Caco-2 (cell line): ENCODE measurements at regions not wholly inside any gene's neighbourhood (a gene's known extent, or its start where the extent isn't known, plus 50 kb on each side); places are given as distances from the start of the nearest gene placed in this dataset.

Experiments used
- BruUV-seq: library from RNA; stranded (reverse); fragments of 400-500 nt; replicated peaks from 2 replicates; lab custom pipeline; 2021; lab: Mats Ljungman, UMichigan
- CTCF ChIA-PET: fragments of 300-600 bp; sonication (Branson Sonifier 250); formaldehyde crosslinking; loops from one replicate; lab custom pipeline; 2022; ENCODE audit warnings: antibody characterized with exemption; lab: Charles Lee
- POLR2A ChIA-PET: fragments of 300-600 bp; sonication (Branson Sonifier 250); formaldehyde crosslinking; loops from one replicate; lab custom pipeline; 2022; ENCODE audit warnings: antibody characterized with exemption; lab: Charles Lee
- DNase-seq, 2 experiments: peaks; one replicate each; pipeline versions ENCODE4 v3.0.0 to v3.0.0-alpha.2; 2020 to 2022
- H3K27me3 ChIP-seq: replicated peaks from 2 replicates; pipeline ENCODE4 v1.6.0; 2011; ENCODE audit warnings: low read length; ENCODE audit not compliant: control insufficient read depth, insufficient read depth
- H3K36me3 ChIP-seq: 2 replicates; pipeline ENCODE4 v1.5.1; 2011; ENCODE audit warnings: low read length; ENCODE audit not compliant: control insufficient read depth, insufficient read depth
- H3K4me1 ChIP-seq: fragments of 250-450 bp; sonication (Bioruptor Pico); 2 replicates; pipeline ENCODE4 v1.5.1; 2020; ENCODE audit warnings: mild to moderate bottlenecking
- H3K4me3 ChIP-seq: 2 replicates; pipeline ENCODE4 v1.5.1; 2011; ENCODE audit warnings: low read depth, mild to moderate bottlenecking, control low read depth, low read length
- H3K9me3 ChIP-seq: fragments of 250-450 bp; sonication (Bioruptor Pico); 2 replicates; pipeline ENCODE4 v1.5.1; 2020; ENCODE audit warnings: mild to moderate bottlenecking, moderate library complexity
- H3K27ac Mint-ChIP-seq: one replicate; pipeline ENCODE4 v1.8.0; 2022; ENCODE audit warnings: mixed read lengths; ENCODE audit not compliant: unreplicated experiment
- H3K27me3 Mint-ChIP-seq: one replicate; pipeline ENCODE4 v1.8.0; 2022; ENCODE audit warnings: mixed read lengths; ENCODE audit not compliant: insufficient read depth, unreplicated experiment
- H3K36me3 Mint-ChIP-seq: one replicate; pipeline ENCODE4 v1.8.0; 2022; ENCODE audit warnings: mild to moderate bottlenecking, mixed read lengths; ENCODE audit not compliant: insufficient read depth, unreplicated experiment
- H3K4me1 Mint-ChIP-seq: one replicate; pipeline ENCODE4 v1.8.0; 2022; ENCODE audit warnings: low read depth, mixed read lengths; ENCODE audit not compliant: unreplicated experiment
- H3K4me3 Mint-ChIP-seq: one replicate; pipeline ENCODE4 v1.8.0; 2022; ENCODE audit warnings: mild to moderate bottlenecking, moderate library complexity, mixed read lengths; ENCODE audit not compliant: unreplicated experiment
- H3K9me3 Mint-ChIP-seq: one replicate; pipeline ENCODE4 v1.8.0; 2022; ENCODE audit warnings: mixed read lengths; ENCODE audit not compliant: unreplicated experiment
- intact Hi-C: fragments of 100-400 bp; cut with micrococcal nuclease; formaldehyde crosslinking; loops from one replicate; pipeline ENCODE4 v1.10.0; 2022; ENCODE audit not compliant: unreplicated experiment
- TF ChIP-seq, protein P1 (sequence below), 2 experiments: fragments of 200-600 bp in 1 of 2; IDR thresholded peaks; 1 replicate in 1 of 2; 2 replicates in 1 of 2; pipeline versions ENCODE4 v1.5.1 to v1.8.0; 2011 to 2022; ENCODE audit warnings: antibody characterized with exemption in 1 of 2, control low read depth in 1 of 2, inconsistent platforms in 1 of 2, low read depth in 1 of 2, low read length in 1 of 2, mild to moderate bottlenecking in 1 of 2, moderate library complexity in 1 of 2; ENCODE audit not compliant: insufficient read depth in 1 of 2, severe bottlenecking in 1 of 2, unreplicated experiment in 1 of 2

GRCh38 chr11:11769362-11769761, 72.4 kb upstream of the USP47 start:
- Mint-ChIP-seq H3K27me3 (peaks cover 19% of the 10 kb centered on the region), H3K36me3 (no peaks in the 10 kb centered on the region), H3K27ac (no peak overlapping the region), H3K4me1 (no peaks in the 10 kb centered on the region), H3K4me3 (no peak overlapping the region), H3K9me3 (no peaks in the 10 kb centered on the region)
- ChIA-PET POLR2A (no interaction called here), CTCF (no interaction called here)
- Histone ChIP-seq H3K36me3 (no peaks in the 10 kb centered on the region), H3K4me3 (no peak overlapping the region), H3K27me3 (no peaks in the 10 kb centered on the region), H3K4me1 (no peaks in the 10 kb centered on the region), H3K9me3 (no peaks in the 10 kb centered on the region)
- intact Hi-C loops: no loop called here
- no peak for DNase-seq
- BruUV-seq: no TSS peak
- TF ChIP-seq, protein P1, sequence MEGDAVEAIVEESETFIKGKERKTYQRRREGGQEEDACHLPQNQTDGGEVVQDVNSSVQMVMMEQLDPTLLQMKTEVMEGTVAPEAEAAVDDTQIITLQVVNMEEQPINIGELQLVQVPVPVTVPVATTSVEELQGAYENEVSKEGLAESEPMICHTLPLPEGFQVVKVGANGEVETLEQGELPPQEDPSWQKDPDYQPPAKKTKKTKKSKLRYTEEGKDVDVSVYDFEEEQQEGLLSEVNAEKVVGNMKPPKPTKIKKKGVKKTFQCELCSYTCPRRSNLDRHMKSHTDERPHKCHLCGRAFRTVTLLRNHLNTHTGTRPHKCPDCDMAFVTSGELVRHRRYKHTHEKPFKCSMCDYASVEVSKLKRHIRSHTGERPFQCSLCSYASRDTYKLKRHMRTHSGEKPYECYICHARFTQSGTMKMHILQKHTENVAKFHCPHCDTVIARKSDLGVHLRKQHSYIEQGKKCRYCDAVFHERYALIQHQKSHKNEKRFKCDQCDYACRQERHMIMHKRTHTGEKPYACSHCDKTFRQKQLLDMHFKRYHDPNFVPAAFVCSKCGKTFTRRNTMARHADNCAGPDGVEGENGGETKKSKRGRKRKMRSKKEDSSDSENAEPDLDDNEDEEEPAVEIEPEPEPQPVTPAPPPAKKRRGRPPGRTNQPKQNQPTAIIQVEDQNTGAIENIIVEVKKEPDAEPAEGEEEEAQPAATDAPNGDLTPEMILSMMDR (IDR thresholded peaks at IDR 0.05; ENCODE audit: insufficient read depth in 1 of 2, low read depth in 1 of 2, low read length in 1 of 2, severe bottlenecking in 1 of 2, unreplicated experiment in 1 of 2): no peak

DNA sequence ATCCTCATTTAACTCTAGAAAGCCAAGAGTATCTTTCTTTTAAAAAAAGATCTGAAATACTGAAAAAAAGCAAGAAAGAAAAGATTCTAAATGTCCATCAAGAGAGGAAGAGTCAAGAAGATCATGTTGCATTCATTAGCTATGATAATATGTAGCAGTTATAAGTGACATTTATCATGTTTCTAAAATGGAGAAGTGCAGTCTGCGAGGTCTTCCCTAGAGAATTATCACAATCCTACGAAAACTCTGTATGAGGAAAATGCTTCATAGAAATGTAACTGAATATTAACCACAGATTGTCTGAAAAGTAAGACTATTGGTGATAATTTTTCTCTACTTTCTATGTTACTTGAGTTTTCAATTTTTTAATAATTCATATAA, 77.4 kb upstream of the USP47 start:
- H3K36me3 ChIP-seq: no peaks in the 10 kb centered on the region
- Mint-ChIP-seq H3K4me1 (no peaks in the 10 kb centered on the region), H3K36me3 (no peaks in the 10 kb centered on the region), H3K9me3 (no peaks in the 10 kb centered on the region), H3K27me3 (peaks cover 30% of the 10 kb centered on the region), H3K27ac (no peak overlapping the region), H3K4me3 (no peak overlapping the region)
- POLR2A ChIA-PET: no interaction called here
- intact Hi-C loops: no loop called here
- H3K27me3 ChIP-seq: no peaks in the 10 kb centered on the region
- TF ChIP-seq, protein P1 (IDR thresholded peaks at IDR 0.05; ENCODE audit: insufficient read depth in 1 of 2, low read depth in 1 of 2, low read length in 1 of 2, severe bottlenecking in 1 of 2, unreplicated experiment in 1 of 2): no peak
- BruUV-seq: no TSS peak
- no peaks in the 10 kb centered on the region for H3K9me3 ChIP-seq
- CTCF ChIA-PET: no interaction called here
- DNase-seq: no peak
- H3K4me1 ChIP-seq: no peaks in the 10 kb centered on the region
- H3K4me3 ChIP-seq: no peak overlapping the region

GRCh38 chr11:11763796-11764422, 77.9 kb upstream of the USP47 start:
- Mint-ChIP-seq H3K4me3 (no peak overlapping the region), H3K27me3 (peaks cover 32% of the 10 kb centered on the region), H3K27ac (no peak overlapping the region), H3K9me3 (no peaks in the 10 kb centered on the region), H3K4me1 (no peaks in the 10 kb centered on the region), H3K36me3 (no peaks in the 10 kb centered on the region)
- TF ChIP-seq, protein P1 (IDR thresholded peaks at IDR 0.05; ENCODE audit: insufficient read depth in 1 of 2, low read depth in 1 of 2, low read length in 1 of 2, severe bottlenecking in 1 of 2, unreplicated experiment in 1 of 2): no peak
- Histone ChIP-seq H3K9me3 (no peaks in the 10 kb centered on the region), H3K36me3 (no peaks in the 10 kb centered on the region), H3K27me3 (0 out of 2 replicates have a peak, but pooled peaks cover 1% of the 10 kb centered on the region), H3K4me1 (no peaks in the 10 kb centered on the region), H3K4me3 (no peak overlapping the region)
- DNase-seq: no peak
- intact Hi-C loops: no loop called here
- BruUV-seq: no TSS peak
- ChIA-PET CTCF (no interaction called here), POLR2A (no interaction called here)
